HCEC 1CT (cell line): ENCODE measurements at regions not wholly inside any gene's neighbourhood (a gene's known extent, or its start where the extent isn't known, plus 50 kb on each side); places are given as distances from the start of the nearest gene placed in this dataset.

Source experiments
- DNase-seq: peaks from one replicate; pipeline ENCODE4 v3.0.0-alpha.2; 2017

- no peak for DNase-seq
Measured at GRCh38 chr11:32273931-32274330, 161.4 kb downstream of the WT1 start.

- no peak for DNase-seq
Measured at GRCh38 chr11:32279672-32280071, 155.7 kb downstream of the WT1 start.

DNA sequence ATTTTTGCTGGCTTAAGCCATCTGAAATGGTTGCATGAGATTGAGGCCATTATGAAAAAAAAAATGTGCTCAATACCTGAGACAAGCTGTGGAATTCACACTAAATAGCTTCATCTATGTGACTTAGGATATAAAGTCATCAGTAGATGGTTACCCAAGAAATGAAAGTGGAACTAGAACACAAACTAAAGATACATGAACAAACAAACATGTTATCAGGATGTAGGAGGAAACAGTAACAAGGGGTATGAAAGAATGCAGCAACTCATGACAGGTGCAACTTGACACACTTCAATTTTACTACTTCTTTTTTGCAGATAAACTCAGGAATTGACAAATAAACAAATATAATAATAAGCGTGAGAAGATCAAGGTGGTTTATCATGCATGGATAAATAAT lies 155.0 kb downstream of the WT1 start:
- no peak for DNase-seq

- DNase-seq: no peak
Measured at GRCh38 chr11:32288276-32288675, 147.1 kb downstream of the WT1 start.

- DNase-seq: no peak
Measured at GRCh38 chr11:32289701-32290100, 145.6 kb downstream of the WT1 start.

DNA sequence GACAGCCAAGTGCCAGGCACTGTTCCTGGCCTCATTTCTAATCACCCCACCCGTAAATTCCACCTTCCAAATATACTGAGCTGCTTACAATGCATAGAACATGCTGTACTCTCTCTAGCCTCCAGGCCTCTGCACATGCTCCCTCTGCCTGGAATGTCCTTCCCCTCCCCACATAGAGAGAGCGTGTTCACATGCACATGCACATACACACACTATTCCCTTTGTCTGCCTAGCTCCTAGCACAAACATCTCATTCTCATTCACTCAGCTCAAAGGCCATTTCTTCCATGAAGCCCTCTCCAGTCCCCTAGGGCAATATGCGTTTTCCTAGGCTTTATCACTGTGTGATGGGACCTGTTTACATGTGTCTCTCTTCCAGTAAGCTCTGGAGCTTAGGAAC lies 144.6 kb downstream of the WT1 start:
- DNase-seq: no peak

- peak; percentile 75 for DNase-seq
Measured at GRCh38 chr11:32297611-32298011, 137.7 kb downstream of the WT1 start.

GRCh38 chr11:32302826-32303225 lies 132.5 kb downstream of the WT1 start:
- no peak for DNase-seq

- no peak for DNase-seq
Measured at GRCh38 chr11:32304521-32304920, 130.8 kb downstream of the WT1 start.

- no peak for DNase-seq
Measured at GRCh38 chr11:32305460-32305859, 129.9 kb downstream of the WT1 start.

- no peak for DNase-seq
Measured at GRCh38 chr11:32307471-32307870, 127.9 kb downstream of the WT1 start.

GRCh38 chr11:32307913-32308312 lies 127.4 kb downstream of the WT1 start:
- no peak for DNase-seq

DNA sequence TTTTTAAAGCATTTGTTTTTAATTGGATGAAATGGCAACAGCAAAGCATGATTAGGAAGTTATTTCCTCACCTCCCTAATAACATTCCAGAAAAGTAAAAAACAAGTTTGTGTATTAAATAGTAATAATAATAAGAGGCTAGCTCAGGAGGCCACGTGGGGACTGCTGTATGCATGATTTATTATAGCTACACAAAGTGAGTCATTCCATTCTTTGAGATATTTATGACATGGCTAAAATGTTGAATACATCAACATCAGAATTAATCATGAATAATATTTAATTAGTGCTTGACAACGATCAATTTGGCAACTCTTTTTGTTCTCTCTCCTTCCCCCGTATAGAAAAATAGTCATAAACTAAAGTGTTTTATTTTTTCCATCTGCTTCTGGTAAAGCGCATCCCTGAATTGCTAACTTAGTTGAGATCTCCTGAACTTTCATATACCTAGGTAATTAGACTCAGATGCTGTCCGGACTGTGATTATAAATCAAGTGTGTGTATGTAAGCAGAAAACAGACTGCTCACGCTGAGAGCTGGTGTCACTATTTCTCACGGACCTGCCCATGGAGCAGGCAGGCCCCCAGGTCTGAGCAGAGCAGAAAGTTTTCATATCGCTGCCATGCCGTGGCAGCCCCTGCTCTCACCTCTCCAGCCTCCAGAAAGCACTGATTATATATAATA lies 125.7 kb downstream of the WT1 start:
- DNase-seq: no peak

- DNase-seq: no peak
Measured at GRCh38 chr11:32310214-32310601, 125.1 kb downstream of the WT1 start.

GRCh38 chr11:32311346-32312065 lies 123.8 kb downstream of the WT1 start:
- DNase-seq: no peak

GRCh38 chr11:32312206-32312817 lies 123.0 kb downstream of the WT1 start:
- peak; percentile 18 for DNase-seq

- DNase-seq: peak; percentile 79
Measured at GRCh38 chr11:32312865-32313403, 122.4 kb downstream of the WT1 start.

GRCh38 chr11:32313477-32313876 lies 121.9 kb downstream of the WT1 start:
- no peak for DNase-seq

GRCh38 chr11:32315121-32315520 lies 120.2 kb downstream of the WT1 start:
- no peak for DNase-seq

GRCh38 chr11:32316232-32316631 lies 119.1 kb downstream of the WT1 start:
- DNase-seq: no peak

DNA sequence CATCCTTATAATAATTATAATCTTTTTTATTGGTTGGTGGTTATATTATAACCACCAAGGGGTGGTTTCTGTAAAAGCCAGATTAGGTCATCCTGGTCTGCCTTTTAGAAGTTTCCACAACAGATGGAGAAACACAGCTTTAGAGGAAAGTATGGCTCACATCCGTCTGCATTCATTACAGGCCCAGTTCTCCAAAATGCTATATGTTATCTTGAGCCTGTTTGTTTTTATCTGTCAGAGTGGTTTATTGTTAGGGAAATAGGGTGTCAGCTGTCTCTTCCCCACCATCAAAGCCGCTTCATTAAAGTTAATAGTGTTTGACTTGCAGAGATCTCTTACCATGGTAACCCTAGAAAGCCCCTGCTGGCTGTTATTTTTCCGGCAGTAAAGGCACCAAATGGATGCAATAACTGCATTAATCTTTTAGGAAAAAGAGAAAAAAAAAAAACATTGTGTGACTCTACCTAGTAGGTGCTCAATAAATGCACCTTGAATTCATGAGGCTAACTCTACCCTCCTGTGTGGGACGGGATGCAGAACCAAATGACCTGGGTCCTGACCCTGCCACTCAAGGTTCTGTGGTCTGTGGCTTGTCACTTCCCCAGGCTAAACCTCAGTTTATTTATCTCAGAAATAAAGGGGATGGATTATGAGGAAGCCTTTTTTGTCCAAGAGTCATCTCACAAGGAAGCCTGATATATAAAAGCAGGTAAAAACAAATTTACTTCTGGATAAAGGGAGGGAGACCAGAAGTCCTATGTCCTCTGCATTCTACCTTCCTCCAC lies 118.3 kb downstream of the WT1 start:
- no peak for DNase-seq

DNA sequence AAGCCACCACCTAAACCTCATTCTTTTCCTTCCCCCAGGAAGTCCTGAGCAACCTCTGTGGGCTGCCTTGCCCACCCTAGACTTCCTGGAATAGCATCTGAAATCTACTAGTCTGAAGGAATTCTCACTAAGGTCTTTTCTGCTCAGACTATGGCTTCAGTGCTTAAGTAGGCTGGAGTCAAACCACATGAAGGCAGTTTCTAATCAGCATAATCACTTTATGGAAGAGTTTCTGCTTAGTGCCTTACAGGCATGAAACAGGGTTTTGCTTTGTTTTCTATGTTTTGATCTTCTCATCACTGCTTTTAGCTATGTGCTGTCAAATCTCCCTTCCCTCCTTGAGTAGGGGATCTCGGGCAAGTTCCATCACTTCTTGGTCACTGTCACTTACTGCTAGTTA lies 117.7 kb downstream of the WT1 start:
- no peak for DNase-seq
